Smooth muscle cell (in vitro differentiated cells): ENCODE measurements at regions not wholly inside any gene's neighbourhood (a gene's known extent, or its start where the extent isn't known, plus 50 kb on each side); places are given as distances from the start of the nearest gene placed in this dataset.

Experiments used
- DNase-seq: peaks from one replicate; lab custom pipeline; 2025; ENCODE audit not compliant: unreplicated experiment; lab: John Stamatoyannopoulos, UW
- H2AFZ ChIP-seq: fragments of 200-600 bp; sonication (generic); 2 replicates; pipeline ENCODE4 v1.6.0; 2016; ENCODE audit warnings: antibody characterized with exemption, low read depth, mild to moderate bottlenecking
- H3F3A ChIP-seq: fragments of 200-600 bp; sonication (generic); 2 replicates; pipeline ENCODE4 v1.6.0; 2017; ENCODE audit warnings: antibody characterized with exemption, low read depth
- H3K27ac ChIP-seq: fragments of 200-600 bp; sonication (generic); 2 replicates; pipeline ENCODE4 v1.5.1; 2016; ENCODE audit warnings: low read depth, mild to moderate bottlenecking
- H3K27me3 ChIP-seq: fragments of 200-600 bp; sonication (generic); 2 replicates; pipeline ENCODE4 v1.6.1; 2016; ENCODE audit warnings: low read depth, mild to moderate bottlenecking
- H3K36me3 ChIP-seq: fragments of 200-600 bp; sonication (generic); 2 replicates; pipeline ENCODE4 v1.5.1; 2016; ENCODE audit warnings: low read depth
- H3K4me1 ChIP-seq: fragments of 200-600 bp; sonication (generic); 2 replicates; pipeline ENCODE4 v1.5.1; 2016; ENCODE audit warnings: low read depth
- H3K4me2 ChIP-seq: fragments of 200-600 bp; sonication (generic); 2 replicates; pipeline ENCODE4 v1.6.0; 2016; ENCODE audit warnings: mild to moderate bottlenecking
- H3K4me3 ChIP-seq: fragments of 200-600 bp; sonication (generic); 2 replicates; pipeline ENCODE4 v1.5.1; 2016; ENCODE audit warnings: mild to moderate bottlenecking
- H3K79me2 ChIP-seq: fragments of 200-600 bp; sonication (generic); 2 replicates; pipeline ENCODE4 v1.6.0; 2016; ENCODE audit warnings: low read depth, mild to moderate bottlenecking
- H3K9ac ChIP-seq: fragments of 200-600 bp; sonication (generic); 2 replicates; pipeline ENCODE4 v1.6.0; 2016; ENCODE audit warnings: low read depth
- H3K9me3 ChIP-seq: fragments of 200-600 bp; sonication (generic); replicated peaks from 2 replicates; pipeline ENCODE4 v1.5.1; 2016; ENCODE audit warnings: low read depth
- H4K20me1 ChIP-seq: fragments of 200-600 bp; sonication (generic); 2 replicates; pipeline ENCODE4 v1.6.0; 2016; ENCODE audit warnings: low read depth
- CTCF ChIP-seq: fragments of 200-600 bp; sonication (generic); IDR thresholded peaks from 2 replicates; pipeline ENCODE4 v1.5.1; 2017; ENCODE audit warnings: borderline replicate concordance, mild to moderate bottlenecking, antibody characterized with exemption; ENCODE audit not compliant: insufficient read depth, poor library complexity, severe bottlenecking
- WGBS: methylation state at CpG from one replicate; pipeline ENCODE4 v1.1.7; 2016; ENCODE audit warnings: low lambda C conversion rate; 5-methylcytosine and 5-hydroxymethylcytosine counted together

DNA sequence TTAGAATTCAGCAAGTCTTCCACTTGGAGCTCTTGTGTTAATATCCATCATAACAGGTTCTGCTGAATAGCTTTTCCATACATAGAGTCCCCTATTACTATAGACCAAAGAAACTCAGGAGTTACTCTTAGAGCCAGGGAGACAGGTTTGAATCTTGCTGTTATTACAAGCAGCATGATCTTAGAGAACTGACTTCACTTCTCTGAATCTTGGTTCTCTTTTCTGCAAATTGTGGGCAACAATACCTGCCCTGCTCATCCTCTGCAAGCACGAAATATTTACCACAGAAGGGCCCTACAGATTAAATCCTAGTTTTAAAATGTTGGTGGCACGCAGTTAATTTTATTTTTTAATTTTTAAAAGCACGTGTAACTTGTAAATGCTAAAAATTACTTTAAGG is 111.7 kb downstream of the TLR4 start:
- no peak overlapping the region for H3K4me2 ChIP-seq
- H2AFZ ChIP-seq, result no peak overlapping the region
- H3K79me2 ChIP-seq, result no peaks in the 10 kb centered on the region
- WGBS, result 84% methylated on average over 3 of the region's 3 CpGs
- H3K27me3 ChIP-seq, result no peaks in the 10 kb centered on the region
- no peaks in the 10 kb centered on the region for H4K20me1 ChIP-seq
- no peak for DNase-seq
- no peak overlapping the region for H3K9ac ChIP-seq
- no peaks in the 10 kb centered on the region for H3F3A ChIP-seq
- H3K27ac ChIP-seq, result no peak overlapping the region
- no peaks in the 10 kb centered on the region for H3K9me3 ChIP-seq
- no peaks in the 10 kb centered on the region for H3K4me1 ChIP-seq
- no peak for TF ChIP-seq CTCF
- H3K4me3 ChIP-seq, result no peak overlapping the region
- H3K36me3 ChIP-seq, result no peaks in the 10 kb centered on the region

DNA sequence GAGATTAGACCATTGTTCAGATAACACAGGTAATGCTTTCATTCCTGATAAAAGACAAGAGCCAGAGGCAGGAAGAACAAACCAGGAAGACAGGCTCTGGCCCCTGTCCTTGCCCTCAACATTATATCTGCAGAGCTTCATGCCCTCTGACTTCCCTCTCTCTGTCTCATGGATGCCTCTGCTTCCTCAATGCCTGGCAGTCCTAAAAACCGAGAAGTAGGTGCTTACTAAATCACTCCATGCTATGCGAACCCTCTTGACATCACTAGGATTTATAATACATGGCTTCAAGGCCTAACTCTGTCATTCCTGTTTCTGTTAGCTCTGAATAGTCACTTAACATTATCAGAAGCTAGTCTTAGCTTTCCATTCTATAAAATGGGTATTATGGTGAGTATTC is 117.8 kb downstream of the TLR4 start:
- Histone ChIP-seq H2AFZ (no peak overlapping the region), H3K9ac (no peak overlapping the region), H3K9me3 (no peaks in the 10 kb centered on the region), H3K79me2 (no peaks in the 10 kb centered on the region), H3K27me3 (no peaks in the 10 kb centered on the region), H3K27ac (no peak overlapping the region), H3K4me1 (no peaks in the 10 kb centered on the region), H4K20me1 (no peaks in the 10 kb centered on the region), H3F3A (no peaks in the 10 kb centered on the region), H3K4me2 (no peak overlapping the region), H3K36me3 (no peaks in the 10 kb centered on the region), H3K4me3 (no peak overlapping the region)
- no peak for TF ChIP-seq CTCF
- DNase-seq, result no peak
- WGBS, result 71% methylated on average over 2 of the region's 2 CpGs

GRCh38 chr9:117823576-117823975 is 119.4 kb downstream of the TLR4 start:
- no peak for TF ChIP-seq CTCF
- H3K79me2 ChIP-seq, result no peaks in the 10 kb centered on the region
- no peaks in the 10 kb centered on the region for H3F3A ChIP-seq

DNA sequence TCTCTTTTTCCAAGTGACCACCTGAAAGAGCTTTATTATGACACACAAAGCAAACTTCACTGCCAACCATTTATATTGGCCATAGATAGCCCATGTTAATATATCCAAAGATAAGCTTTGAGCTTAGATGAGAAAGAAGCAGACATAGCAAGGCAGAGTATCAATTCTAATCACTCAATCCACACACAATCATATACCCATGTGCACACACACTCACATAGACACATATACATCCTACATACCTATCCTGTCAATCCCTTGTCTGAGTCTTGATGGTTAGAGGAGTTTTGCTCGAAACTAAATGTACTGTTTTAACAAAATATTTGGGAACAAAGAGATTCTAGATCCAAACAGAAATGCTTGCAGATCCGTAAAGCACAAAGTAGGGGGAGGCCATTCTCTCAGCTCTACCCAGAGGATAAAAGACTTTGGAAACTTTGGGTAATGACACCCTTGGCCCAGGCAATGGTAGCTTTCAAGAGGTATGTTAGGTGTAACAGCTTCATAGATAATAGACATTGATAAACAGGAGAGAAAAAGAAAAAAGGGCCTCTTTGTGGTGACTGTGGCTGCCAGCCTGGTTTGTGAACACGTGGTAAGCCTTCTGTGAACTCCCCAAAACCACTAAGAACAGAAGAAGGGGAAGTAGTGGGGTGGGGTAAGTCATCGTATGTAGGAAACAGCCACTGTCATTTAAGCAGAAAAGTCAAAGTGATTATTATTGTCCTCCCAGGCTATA is 121.6 kb downstream of the TLR4 start:
- no peak overlapping the region for H3K4me3 ChIP-seq
- H3K79me2 ChIP-seq, result no peaks in the 10 kb centered on the region
- H3K27me3 ChIP-seq, result no peaks in the 10 kb centered on the region
- WGBS, result 58% methylated on average over 4 of the region's 4 CpGs
- no peaks in the 10 kb centered on the region for H4K20me1 ChIP-seq
- H2AFZ ChIP-seq, result no peak overlapping the region
- H3K9ac ChIP-seq, result no peak overlapping the region
- TF ChIP-seq CTCF, result no peak
- H3K27ac ChIP-seq, result no peak overlapping the region
- peaks cover 10% of the 10 kb centered on the region for H3K4me1 ChIP-seq
- H3K36me3 ChIP-seq, result no peaks in the 10 kb centered on the region
- no peaks in the 10 kb centered on the region for H3K9me3 ChIP-seq
- H3K4me2 ChIP-seq, result no peak overlapping the region
- no peak for DNase-seq
- H3F3A ChIP-seq, result no peaks in the 10 kb centered on the region

More at GRCh38 chr9:117823576-117823975, 119.4 kb downstream of the TLR4 start:
- H3K27me3 ChIP-seq, result no peaks in the 10 kb centered on the region
- no peak overlapping the region for H3K9ac ChIP-seq
- no peaks in the 10 kb centered on the region for H4K20me1 ChIP-seq
- DNase-seq, result no peak
- no peaks in the 10 kb centered on the region for H3K36me3 ChIP-seq
- H3K4me3 ChIP-seq, result no peak overlapping the region
- no peaks in the 10 kb centered on the region for H3K9me3 ChIP-seq
- no peak overlapping the region for H2AFZ ChIP-seq
- peaks cover 10% of the 10 kb centered on the region for H3K4me1 ChIP-seq
- no peak overlapping the region for H3K27ac ChIP-seq
- H3K4me2 ChIP-seq, result no peak overlapping the region
